GM12865 (cell line): ENCODE measurements at regions not wholly inside any gene's neighbourhood (a gene's known extent, or its start where the extent isn't known, plus 50 kb on each side); places are given as distances from the start of the nearest gene placed in this dataset.

Experiments
- DNase-seq: peaks from one replicate; pipeline ENCODE4 v3.0.0; 2010; ENCODE audit warnings: low read depth
- H3K4me3 ChIP-seq: 2 replicates; pipeline ENCODE4 v1.5.1; 2011; ENCODE audit warnings: mild to moderate bottlenecking, low read depth, low read length, control low read depth
- TF ChIP-seq, protein P1 (sequence below): IDR thresholded peaks from 2 replicates; pipeline ENCODE4 v1.5.1; 2011; ENCODE audit warnings: low read length, control low read depth, low read depth, inconsistent platforms; ENCODE audit not compliant: insufficient read depth; ENCODE audit errors: missing control alignments

DNA sequence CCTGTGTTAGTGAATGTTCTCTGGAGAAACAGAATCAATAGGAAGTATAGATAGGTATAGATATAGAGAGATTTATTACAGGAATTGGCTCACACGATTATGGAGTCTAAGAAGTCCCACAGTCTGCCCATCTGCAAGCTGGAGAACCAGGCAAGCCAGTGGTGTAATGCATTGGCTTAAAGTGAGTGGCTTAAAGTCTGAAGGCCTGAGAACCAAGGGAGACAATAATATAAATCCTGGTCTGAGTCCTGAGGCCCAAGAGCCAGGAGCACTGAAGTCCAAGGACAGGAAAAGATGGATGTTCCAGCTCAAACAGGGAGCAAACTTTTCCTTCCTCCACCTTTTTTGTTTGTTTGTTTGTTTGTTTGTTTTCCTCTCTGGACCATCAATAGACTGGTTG is 131.2 kb upstream of the LRFN2 start:
- TF ChIP-seq, protein P1, sequence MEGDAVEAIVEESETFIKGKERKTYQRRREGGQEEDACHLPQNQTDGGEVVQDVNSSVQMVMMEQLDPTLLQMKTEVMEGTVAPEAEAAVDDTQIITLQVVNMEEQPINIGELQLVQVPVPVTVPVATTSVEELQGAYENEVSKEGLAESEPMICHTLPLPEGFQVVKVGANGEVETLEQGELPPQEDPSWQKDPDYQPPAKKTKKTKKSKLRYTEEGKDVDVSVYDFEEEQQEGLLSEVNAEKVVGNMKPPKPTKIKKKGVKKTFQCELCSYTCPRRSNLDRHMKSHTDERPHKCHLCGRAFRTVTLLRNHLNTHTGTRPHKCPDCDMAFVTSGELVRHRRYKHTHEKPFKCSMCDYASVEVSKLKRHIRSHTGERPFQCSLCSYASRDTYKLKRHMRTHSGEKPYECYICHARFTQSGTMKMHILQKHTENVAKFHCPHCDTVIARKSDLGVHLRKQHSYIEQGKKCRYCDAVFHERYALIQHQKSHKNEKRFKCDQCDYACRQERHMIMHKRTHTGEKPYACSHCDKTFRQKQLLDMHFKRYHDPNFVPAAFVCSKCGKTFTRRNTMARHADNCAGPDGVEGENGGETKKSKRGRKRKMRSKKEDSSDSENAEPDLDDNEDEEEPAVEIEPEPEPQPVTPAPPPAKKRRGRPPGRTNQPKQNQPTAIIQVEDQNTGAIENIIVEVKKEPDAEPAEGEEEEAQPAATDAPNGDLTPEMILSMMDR: no peak
- DNase-seq: no peak
- H3K4me3 ChIP-seq: no peak overlapping the region

DNA sequence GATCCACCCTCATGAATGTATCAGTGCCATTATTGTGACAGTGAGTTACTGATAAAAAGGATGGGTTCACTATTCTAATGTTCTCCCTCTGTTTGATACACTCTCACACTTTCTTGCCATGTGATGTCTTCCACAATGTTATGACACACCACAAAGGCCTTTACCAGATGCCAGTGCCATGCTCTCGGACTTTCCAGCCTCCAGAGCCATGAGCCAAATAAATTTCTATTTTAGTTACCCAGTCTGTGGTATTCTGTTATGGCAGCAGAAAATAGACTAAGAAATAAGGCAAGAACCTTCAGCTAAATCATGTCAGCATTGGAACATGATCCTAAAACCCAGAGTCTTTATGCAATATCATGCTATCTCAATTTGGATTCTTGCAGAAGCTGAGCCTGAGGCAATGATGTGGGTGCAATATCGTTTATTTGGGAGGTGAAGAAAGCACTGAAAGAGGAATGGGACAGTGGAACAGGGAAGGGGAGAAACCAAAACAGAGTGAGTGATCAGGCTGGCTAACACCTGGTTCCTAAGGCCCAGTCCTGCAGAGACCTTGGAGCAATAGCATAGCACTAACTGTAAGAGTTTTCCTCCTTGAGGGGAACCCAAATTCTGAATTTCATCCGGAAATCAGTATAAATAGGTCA is 130.4 kb upstream of the LRFN2 start:
- TF ChIP-seq, protein P1: no peak
- no peak overlapping the region for H3K4me3 ChIP-seq
- no peak for DNase-seq

DNA sequence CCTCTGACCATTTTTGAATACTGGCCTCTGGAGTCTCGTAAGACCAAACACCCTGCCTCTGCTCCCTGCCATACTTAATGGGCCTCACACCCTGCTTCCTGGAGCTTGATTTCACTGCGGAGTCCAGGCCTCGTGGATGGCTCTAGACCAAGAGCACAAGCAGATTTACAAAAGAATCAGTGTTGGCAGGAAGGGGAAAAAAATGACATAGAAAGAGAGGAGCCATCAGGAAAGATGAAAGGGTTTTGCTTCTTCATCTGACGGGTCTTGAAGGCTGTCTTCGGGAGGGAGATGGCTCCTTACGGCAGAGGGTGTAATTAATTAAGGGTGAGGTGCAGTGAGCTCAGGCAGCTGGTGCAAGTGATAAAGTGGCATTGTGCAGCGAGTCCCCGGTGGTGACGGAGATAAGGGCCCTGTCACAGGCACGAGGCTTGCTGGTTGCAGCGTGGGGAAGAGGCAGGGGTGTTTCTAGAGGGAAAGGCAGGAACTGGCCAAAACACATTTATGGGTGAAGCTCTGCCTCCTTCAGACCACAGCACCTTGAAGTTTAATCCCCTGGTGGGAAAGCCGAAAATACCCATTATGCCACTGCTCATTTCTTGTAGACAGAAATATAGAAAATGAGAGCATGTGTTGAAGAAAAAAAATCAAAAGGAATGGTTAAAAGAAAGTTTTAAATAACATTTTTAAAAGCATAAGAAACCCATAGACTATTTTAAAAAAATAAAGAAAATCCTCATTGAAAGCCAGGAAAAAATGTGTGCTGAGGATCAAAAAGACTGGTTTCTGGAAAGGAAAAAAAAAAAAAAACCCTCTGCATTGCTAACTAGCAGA is 128.6 kb upstream of the LRFN2 start:
- no peak for DNase-seq
- H3K4me3 ChIP-seq: no peak overlapping the region
- TF ChIP-seq, protein P1: no peak

DNA sequence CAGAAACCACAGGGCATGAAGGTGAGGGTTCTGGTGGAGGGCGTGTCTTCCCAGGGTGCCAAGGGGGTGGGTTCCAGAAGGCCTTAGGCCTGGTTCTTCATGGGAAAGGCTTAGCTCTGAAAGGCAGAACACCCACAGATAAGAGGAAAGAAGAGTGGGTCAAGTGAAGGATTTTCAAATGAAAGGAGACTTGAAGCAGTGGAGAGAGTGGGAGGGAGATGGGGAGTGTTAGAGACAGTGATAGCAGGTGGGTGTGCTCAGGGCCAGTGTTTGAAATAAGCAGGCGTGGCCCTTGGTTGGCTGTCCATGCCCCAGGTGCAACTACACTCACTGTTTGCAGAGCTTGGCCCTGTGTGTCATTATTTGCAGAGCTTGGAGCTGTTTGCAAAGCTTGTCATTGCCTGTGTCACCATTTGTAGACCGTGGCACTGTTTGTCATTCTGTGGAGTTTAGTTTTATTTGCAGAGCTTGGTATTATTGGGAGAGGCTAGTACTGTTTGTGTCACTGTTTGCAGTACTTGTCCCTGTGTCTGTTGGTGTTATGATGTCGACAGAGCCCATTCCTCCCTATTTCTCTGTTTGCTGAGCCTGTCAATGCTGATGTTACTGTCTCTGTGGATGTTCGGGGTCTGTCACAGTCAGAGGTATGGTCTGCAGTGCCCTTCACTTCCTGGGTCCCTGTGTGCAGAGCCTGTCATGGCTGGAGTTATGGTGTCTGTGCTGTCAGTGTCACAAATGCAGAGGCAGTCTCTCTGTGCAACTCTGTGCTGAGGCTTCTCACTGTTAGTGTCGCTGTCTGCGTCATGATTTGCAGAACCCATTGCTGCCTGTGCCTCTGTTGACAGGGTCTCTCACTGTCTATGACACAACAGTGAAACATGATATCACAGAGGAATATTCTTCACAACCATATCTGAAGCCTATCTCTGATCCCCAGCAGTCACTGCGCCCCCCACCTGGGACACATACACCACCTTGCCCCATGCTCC is 127.7 kb upstream of the LRFN2 start:
- TF ChIP-seq, protein P1: no peak
- H3K4me3 ChIP-seq: no peak overlapping the region
- no peak for DNase-seq

DNA sequence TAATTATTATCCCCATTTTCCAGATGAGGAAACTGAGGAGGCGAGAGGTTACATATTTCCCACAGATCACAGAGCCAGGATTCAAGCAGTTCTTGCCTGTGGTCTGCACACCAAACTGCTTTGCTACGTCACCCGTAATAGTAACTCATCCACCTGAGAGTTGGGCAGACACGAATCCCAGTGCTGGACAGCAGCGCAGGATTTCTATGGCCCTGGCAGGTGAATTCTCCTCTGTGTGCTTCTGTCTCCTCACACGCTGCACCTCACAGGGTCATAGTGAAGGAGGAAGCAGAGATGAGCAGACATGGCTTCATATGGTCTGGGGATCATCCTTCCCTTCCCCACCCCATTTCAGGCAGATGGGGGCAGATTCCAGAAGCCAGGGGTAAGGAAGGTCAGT is 127.0 kb upstream of the LRFN2 start:
- DNase-seq: no peak
- no peak overlapping the region for H3K4me3 ChIP-seq
- TF ChIP-seq, protein P1: no peak

DNA sequence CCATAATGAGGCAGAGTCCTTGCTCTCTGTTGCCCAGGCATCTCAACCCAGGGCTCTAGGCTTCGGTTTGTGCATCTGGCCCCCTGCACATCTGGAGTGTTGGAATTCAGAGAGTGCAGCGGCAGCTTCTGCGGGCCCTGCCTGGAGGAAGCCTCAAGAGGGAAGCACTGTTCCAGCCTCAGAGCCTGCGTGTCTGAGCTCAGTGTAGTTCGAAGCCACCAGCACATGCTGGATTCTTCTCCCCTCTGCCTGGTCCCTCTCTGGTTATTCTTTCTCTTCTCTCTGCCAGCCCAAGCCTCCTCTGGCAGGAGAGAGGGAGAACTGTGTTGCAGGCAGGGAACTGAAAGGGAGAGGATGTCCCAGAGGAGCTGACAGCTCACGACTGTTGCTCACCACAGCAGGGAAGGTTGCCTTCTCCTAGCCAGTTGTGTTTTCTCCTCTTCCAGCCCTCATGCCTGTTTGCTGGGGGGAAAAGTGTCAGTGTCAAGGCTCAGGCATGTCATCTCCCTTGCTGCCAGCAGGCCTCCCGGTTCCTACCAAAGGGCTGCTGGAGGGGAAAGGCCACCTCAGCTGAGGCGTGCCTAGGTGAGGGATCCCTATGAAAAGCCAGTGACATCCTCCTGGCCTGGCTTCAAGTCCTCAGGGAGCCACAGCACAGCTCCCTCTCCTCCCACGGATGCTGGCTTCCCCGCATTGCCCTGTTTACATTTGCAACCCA is 126.0 kb upstream of the LRFN2 start:
- DNase-seq: no peak
- TF ChIP-seq, protein P1: no peak
- no peak overlapping the region for H3K4me3 ChIP-seq
